Activated T-cell treated with anti-CD3 and anti-CD28 coated beads, Interleukin-2, amount 50 U/mL, for 24 hours (primary cell): ENCODE measurements at regions not wholly inside any gene's neighbourhood (a gene's known extent, or its start where the extent isn't known, plus 50 kb on each side); places are given as distances from the start of the nearest gene placed in this dataset.
A peak's percentile ranks its signal among the peaks of the same experiment; 100 is the strongest.

Experiments
- DNase-seq: peaks from one replicate; pipeline ENCODE4 v3.0.0-alpha.2; 2020
- H3K27ac Mint-ChIP-seq: 2 replicates; pipeline ENCODE4 v1.8.0; 2020; ENCODE audit warnings: mild to moderate bottlenecking, mixed read lengths
- H3K27me3 Mint-ChIP-seq: 2 replicates; pipeline ENCODE4 v1.8.0; 2020; ENCODE audit warnings: mixed read lengths
- H3K36me3 Mint-ChIP-seq: 2 replicates; pipeline ENCODE4 v1.8.0; 2020; ENCODE audit warnings: low read depth, mixed read lengths
- H3K4me1 Mint-ChIP-seq: 2 replicates; pipeline ENCODE4 v1.8.0; 2020; ENCODE audit warnings: low read depth, mixed read lengths
- H3K4me3 Mint-ChIP-seq: 2 replicates; pipeline ENCODE4 v1.8.0; 2020; ENCODE audit warnings: mild to moderate bottlenecking, moderate library complexity, mixed read lengths
- H3K9me3 Mint-ChIP-seq: 2 replicates; pipeline ENCODE4 v1.8.0; 2020; ENCODE audit warnings: mixed read lengths

- Mint-ChIP-seq H3K27ac (peak overlapping the region; percentile 98), H3K4me1 (peaks cover 76% of the 10 kb centered on the region), H3K27me3 (no peaks in the 10 kb centered on the region), H3K4me3 (peak overlapping the region; percentile 78), H3K36me3 (no peaks in the 10 kb centered on the region), H3K9me3 (no peaks in the 10 kb centered on the region)
- peak; percentile 69 for DNase-seq
Measured at GRCh38 chr14:76955575-76956315, 72.8 kb downstream of the IRF2BPL start.

- peaks cover 74% of the 10 kb centered on the region for H3K4me1 Mint-ChIP-seq
- no peak overlapping the region for H3K4me3 Mint-ChIP-seq
- H3K27me3 Mint-ChIP-seq, result no peaks in the 10 kb centered on the region
Measured at GRCh38 chr14:76954394-76955190, 73.9 kb downstream of the IRF2BPL start.

GRCh38 chr14:76953311-76953945 lies 75.1 kb downstream of the IRF2BPL start:
- peaks cover 65% of the 10 kb centered on the region for H3K4me1 Mint-ChIP-seq
- H3K9me3 Mint-ChIP-seq, result no peaks in the 10 kb centered on the region
- peak; percentile 58 for DNase-seq
- no peaks in the 10 kb centered on the region for H3K36me3 Mint-ChIP-seq
- no peaks in the 10 kb centered on the region for H3K27me3 Mint-ChIP-seq
- peak overlapping the region; percentile 25 for H3K4me3 Mint-ChIP-seq
- peak overlapping the region; percentile 84 for H3K27ac Mint-ChIP-seq

More at GRCh38 chr14:76954394-76955190, 73.9 kb downstream of the IRF2BPL start:
- Mint-ChIP-seq H3K27ac (peak overlapping the region; percentile 98), H3K36me3 (no peaks in the 10 kb centered on the region), H3K9me3 (no peaks in the 10 kb centered on the region)
- DNase-seq, result no peak

GRCh38 chr14:76951166-76951565 lies 77.3 kb downstream of the IRF2BPL start:
- no peak overlapping the region for H3K27ac Mint-ChIP-seq
- H3K9me3 Mint-ChIP-seq, result no peaks in the 10 kb centered on the region
- H3K27me3 Mint-ChIP-seq, result no peaks in the 10 kb centered on the region
- DNase-seq, result no peak
- H3K36me3 Mint-ChIP-seq, result no peaks in the 10 kb centered on the region
- no peak overlapping the region for H3K4me3 Mint-ChIP-seq
- H3K4me1 Mint-ChIP-seq, result peaks cover 65% of the 10 kb centered on the region

DNA sequence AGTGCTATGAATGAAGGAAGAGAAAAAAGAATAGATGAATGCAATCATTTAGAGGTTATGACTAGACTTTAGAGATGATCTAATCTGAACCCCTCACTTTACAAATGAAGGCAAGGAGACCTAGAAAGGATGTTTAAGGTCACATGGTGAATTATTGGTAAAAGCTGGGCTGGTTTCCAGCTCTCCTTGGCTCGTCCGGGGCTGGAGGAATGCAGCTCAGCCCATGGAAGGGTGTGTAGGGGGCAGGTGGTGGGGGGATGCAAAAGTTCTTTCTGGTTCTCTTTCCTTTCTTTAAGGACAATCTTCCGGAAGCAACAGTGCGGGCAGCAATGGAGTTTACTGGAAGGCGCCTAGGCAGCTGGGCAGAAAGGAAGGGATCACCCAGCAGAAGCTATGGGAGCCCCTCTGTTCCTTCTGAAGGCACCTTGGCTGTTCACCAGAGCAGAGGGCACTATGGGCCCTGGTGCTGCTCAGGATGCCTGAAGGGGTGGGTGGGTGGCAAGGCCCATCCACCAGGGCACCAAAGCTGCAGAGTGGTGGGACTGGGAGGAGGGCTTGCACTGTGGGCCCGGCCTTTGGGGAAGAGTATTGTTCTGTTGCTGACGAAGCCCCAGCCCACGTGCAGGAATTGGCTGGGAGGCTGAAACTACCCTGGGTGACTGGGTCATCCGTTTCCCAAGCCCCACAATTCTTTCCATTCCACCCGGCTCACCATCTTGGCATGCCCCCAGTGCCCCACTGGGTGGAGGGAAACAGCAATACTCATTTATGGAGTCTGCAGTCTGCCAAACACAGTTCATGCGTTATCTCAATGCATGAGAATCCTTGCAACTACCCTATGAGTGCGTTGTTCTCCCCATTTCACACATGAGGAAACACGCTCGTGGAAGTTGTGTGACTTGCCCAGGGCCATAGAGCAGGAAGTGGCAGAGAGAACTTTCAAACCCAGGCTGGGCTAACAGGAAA lies 78.2 kb downstream of the IRF2BPL start:
- no peaks in the 10 kb centered on the region for H3K9me3 Mint-ChIP-seq
- no peaks in the 10 kb centered on the region for H3K27me3 Mint-ChIP-seq
- no peaks in the 10 kb centered on the region for H3K36me3 Mint-ChIP-seq
- no peak overlapping the region for H3K27ac Mint-ChIP-seq
- H3K4me3 Mint-ChIP-seq, result no peak overlapping the region
- no peak for DNase-seq
- peaks cover 57% of the 10 kb centered on the region for H3K4me1 Mint-ChIP-seq

- Mint-ChIP-seq H3K36me3 (no peaks in the 10 kb centered on the region), H3K4me3 (no peak overlapping the region), H3K9me3 (no peaks in the 10 kb centered on the region), H3K4me1 (peaks cover 46% of the 10 kb centered on the region), H3K27ac (no peak overlapping the region), H3K27me3 (no peaks in the 10 kb centered on the region)
- no peak for DNase-seq
Measured at GRCh38 chr14:76948976-76949375, 79.5 kb downstream of the IRF2BPL start.

DNA sequence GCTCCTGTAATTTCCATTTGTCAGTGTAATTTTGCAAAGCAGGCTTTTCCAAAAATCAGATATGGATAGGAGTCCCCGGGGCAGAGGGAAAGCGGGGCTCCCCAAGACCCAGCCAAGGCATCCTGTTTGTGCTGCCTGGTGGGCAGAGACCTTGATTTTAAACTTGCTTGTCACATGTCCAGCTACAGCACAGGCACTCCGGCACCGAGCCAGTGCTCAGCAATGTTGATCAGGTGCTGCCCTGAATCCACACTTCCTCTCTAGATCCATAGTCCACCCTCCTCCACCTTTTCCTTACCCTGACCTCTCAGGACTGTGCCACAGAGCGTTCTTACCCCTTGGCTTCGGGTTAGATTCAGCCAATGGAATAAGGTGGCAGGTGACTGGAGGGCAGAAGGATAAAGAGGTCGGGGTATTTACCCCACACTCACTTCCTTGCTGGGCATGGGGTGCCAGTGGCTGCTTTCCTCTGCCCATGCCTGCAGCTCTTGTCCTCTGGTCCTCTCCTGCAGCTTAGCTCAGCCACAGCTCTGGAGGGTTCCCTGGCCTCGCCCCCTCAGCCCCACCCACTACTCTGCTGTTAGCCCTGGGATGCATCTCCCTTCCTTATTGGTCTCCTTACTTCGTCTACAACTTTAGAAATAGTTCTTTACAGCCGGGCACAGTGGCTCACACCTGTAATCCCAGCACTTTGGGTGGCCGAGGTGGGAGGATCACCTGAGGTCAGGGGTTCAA lies 80.1 kb downstream of the IRF2BPL start:
- Mint-ChIP-seq H3K4me3 (no peak overlapping the region), H3K9me3 (no peaks in the 10 kb centered on the region), H3K36me3 (no peaks in the 10 kb centered on the region), H3K27ac (no peak overlapping the region), H3K27me3 (no peaks in the 10 kb centered on the region), H3K4me1 (peaks cover 40% of the 10 kb centered on the region)
- DNase-seq, result no peak

DNA sequence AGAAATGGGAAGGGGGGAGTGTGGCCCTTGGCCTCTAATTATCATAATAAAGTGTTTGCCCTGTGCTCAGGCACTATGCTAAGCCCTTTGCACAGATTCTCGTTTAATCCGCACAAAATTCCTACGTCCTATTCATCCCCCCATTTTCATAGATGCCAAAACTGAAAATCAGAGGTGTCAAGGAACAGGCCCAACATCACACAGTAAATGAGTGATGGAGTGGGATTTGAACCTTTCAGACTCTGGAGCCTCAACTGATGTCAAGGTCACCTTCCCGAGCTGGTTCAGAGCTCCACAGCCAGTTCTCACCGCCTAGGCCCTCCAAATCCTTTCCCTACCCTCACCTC lies 80.7 kb downstream of the IRF2BPL start:
- DNase-seq, result no peak
- no peak overlapping the region for H3K4me3 Mint-ChIP-seq
- no peaks in the 10 kb centered on the region for H3K27me3 Mint-ChIP-seq
- H3K9me3 Mint-ChIP-seq, result no peaks in the 10 kb centered on the region
- H3K4me1 Mint-ChIP-seq, result peaks cover 43% of the 10 kb centered on the region
- no peaks in the 10 kb centered on the region for H3K36me3 Mint-ChIP-seq
- no peak overlapping the region for H3K27ac Mint-ChIP-seq

GRCh38 chr14:76947078-76947837 lies 81.2 kb downstream of the IRF2BPL start:
- H3K4me1 Mint-ChIP-seq, result peaks cover 49% of the 10 kb centered on the region
- H3K27me3 Mint-ChIP-seq, result no peaks in the 10 kb centered on the region
- peak overlapping the region; percentile 55 for H3K27ac Mint-ChIP-seq
- no peak overlapping the region for H3K4me3 Mint-ChIP-seq
- H3K9me3 Mint-ChIP-seq, result no peaks in the 10 kb centered on the region
- peak; percentile 83 for DNase-seq
- no peaks in the 10 kb centered on the region for H3K36me3 Mint-ChIP-seq

DNA sequence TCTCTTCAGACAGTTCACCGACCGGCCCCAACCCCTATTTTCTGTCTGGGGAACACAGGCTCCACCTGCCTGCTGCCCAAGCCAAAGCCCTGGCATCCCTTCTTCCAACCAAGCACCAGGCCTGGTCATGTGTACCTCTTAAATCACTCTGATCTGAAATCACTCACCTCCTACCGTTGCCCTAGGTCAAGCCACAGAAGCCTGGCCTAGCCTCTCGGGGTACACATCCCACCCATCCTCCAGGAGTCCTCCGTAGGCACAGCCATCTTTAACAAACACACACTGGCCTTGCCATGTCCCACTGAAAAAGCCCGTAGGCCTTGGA lies 81.8 kb downstream of the IRF2BPL start:
- no peaks in the 10 kb centered on the region for H3K36me3 Mint-ChIP-seq
- H3K4me3 Mint-ChIP-seq, result no peak overlapping the region
- H3K27me3 Mint-ChIP-seq, result no peaks in the 10 kb centered on the region
- DNase-seq, result no peak
- peaks cover 51% of the 10 kb centered on the region for H3K4me1 Mint-ChIP-seq
- H3K9me3 Mint-ChIP-seq, result no peaks in the 10 kb centered on the region
- H3K27ac Mint-ChIP-seq, result peak overlapping the region; percentile 55

- no peaks in the 10 kb centered on the region for H3K9me3 Mint-ChIP-seq
- peaks cover 37% of the 10 kb centered on the region for H3K4me1 Mint-ChIP-seq
- no peak overlapping the region for H3K27ac Mint-ChIP-seq
- no peaks in the 10 kb centered on the region for H3K27me3 Mint-ChIP-seq
- H3K4me3 Mint-ChIP-seq, result no peak overlapping the region
- no peak for DNase-seq
- H3K36me3 Mint-ChIP-seq, result no peaks in the 10 kb centered on the region
Measured at GRCh38 chr14:76943072-76943471, 85.4 kb downstream of the IRF2BPL start.

GRCh38 chr14:76941946-76942805 lies 86.3 kb downstream of the IRF2BPL start:
- H3K27ac Mint-ChIP-seq, result peak overlapping the region; percentile 23
- no peaks in the 10 kb centered on the region for H3K9me3 Mint-ChIP-seq

More at GRCh38 chr14:76941946-76942805, 86.3 kb downstream of the IRF2BPL start:
- Mint-ChIP-seq H3K4me3 (no peak overlapping the region), H3K27me3 (no peaks in the 10 kb centered on the region), H3K4me1 (peaks cover 29% of the 10 kb centered on the region), H3K36me3 (no peaks in the 10 kb centered on the region)
- DNase-seq, result no peak
